HG03280 (cell line): ENCODE measurements at regions not wholly inside any gene's neighbourhood (a gene's known extent, or its start where the extent isn't known, plus 50 kb on each side); places are given as distances from the start of the nearest gene placed in this dataset.
"Not testable (repeated sequence)": the region's sequence is repeated elsewhere in the genome, so short reads cannot be mapped to it uniquely, and the experiment has no call there.

Experiments used
- ATAC-seq: cut with Tn5 transposase; IDR thresholded peaks from one replicate; pipeline ENCODE4 v1.9.1; 2021; ENCODE audit warnings: mild to moderate bottlenecking, moderate library complexity; ENCODE audit not compliant: unreplicated experiment

- no peak for ATAC-seq
Observed at GRCh38 chr5:175347931-175348330, 96.1 kb downstream of the DRD1 start.

- ATAC-seq = no peak
Observed at GRCh38 chr5:175347027-175347426, 97.0 kb downstream of the DRD1 start.

DNA sequence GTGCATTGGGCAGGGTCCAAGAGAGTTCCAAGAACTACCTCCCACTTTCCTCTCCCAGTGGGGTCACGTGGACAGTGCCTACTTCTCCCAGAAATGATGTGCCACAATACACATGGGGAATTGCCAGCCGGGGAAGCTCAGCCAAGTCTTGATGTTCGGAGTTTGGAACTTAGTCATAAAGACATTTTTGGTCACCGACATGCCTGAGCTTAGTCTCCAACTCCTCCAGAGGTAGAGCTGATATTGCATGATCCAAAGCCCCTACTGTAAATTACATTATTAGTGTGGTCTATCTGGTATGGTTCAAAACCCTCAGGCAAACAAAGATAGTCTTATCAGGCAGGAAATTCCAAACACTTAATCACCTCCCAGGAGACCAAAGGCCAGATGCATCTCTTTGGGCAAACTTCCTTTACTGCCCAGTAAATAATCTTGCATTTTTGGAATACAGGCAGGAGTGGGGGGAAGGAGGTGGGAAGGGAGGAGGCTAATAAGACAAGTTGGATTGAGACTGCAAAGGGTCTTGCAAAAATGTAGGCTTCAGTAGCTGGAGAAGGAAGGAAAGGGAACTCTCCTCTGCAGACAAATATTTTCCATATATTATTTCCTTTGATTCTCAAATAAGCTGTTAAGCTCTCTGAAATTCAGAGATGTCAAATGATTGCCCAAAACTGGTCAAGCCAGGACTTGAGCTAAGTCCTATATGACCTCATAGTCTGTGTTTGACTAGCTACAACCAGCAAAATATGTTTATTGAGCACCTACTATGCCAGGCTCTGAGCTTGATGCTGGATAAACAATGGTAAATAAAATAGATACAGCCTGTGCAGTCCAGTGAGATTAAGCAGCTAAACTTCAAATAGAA, 99.4 kb downstream of the DRD1 start:
- no peak for ATAC-seq

DNA sequence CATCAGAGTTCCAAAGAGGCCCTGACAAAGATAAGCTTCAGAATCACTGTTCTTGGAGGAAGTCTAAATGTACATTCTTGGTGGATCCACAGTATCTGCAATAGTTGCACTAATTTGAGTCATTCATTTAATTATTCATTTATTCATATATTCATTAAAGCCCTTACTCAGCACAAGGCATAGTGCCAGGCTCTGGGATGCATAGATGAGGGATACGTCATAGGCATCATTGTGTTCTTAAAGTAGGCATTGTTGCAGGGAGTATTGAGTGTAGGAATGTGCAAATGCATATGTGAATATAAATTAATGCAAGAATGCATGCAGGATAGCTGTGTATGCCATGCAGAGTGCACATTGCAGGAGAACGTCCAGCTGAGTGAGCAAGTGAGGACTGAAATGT, 100.7 kb downstream of the DRD1 start:
- ATAC-seq = no peak

DNA sequence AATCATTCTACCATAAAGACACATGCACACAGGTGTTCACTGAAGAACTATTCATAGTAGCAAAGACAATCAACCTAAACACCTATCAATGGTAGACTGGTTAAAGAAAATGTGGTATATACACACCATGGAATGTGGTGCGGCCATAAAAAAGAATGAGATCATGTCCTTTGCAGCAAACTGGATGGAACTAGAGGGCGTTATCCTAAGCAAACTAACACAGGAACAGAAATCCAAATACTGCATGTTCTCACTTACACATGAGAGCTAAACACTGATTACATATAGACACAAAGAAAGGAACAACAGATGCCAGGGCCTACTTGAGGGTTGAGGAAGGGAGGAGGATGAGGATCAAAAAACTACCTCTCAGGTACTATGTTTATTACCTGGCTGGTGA, 103.8 kb downstream of the DRD1 start:
- no peak for ATAC-seq

DNA sequence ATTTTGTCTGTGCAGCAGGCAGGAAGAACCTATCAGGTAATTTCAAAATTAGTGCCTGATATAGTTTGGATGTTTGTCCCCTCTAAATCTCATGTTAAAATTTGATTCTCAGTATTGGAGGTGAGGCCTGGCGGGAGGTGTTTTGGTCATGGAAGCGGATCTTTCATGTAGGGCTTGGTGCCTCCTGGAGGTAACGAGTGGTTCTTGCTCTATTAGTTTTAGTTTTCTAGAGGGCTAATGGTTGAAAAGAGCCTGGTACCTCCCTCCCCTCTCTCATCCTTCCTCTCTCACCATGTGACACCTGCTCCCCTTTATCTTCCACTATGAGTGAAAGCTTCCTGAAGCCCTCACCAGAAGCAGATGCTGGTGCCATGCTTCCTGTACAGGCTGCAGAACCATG, 106.3 kb downstream of the DRD1 start:
- ATAC-seq = no peak

DNA sequence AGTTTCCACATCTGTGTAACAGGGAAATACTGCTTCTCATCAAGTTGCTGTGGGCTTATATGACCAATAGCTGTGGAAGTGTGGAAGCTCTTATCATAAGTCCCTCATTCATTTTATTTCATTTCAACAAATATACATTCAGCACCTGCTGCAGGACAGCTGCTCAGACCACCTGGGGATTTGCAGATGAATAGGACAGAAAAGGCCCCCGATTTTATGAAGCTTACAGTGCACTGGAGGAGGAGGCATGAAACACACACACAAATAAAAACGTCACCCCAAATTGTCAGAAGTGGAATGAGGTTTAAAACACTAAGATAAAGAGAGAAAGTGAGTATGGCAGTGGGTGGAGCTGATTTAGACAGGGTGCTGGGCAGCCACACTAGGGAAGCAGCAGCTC, 107.2 kb downstream of the DRD1 start:
- ATAC-seq = no peak

GRCh38 chr5:175335691-175336090, 108.3 kb downstream of the DRD1 start:
- ATAC-seq = no peak

GRCh38 chr5:175331173-175332036, 112.6 kb downstream of the DRD1 start:
- ATAC-seq = not testable (repeated sequence)

DNA sequence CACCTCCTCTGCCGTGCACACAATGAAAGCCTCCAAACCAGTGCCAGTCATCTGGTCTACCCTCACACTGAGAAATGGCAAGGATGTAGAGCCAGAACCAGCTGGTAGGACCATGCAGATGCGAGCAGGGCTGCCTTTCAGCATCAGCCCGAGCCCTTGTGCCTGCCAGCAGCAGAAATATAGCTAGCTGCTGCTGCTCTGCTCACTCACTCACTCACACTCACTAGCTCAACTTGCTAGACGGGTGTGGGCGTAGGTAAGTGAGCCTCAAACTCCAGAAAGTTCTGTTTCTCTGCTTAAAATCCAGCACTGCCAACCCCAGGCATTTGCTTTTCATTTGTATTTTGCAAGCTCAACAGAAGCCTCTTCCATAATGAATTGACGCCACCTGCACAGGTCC, 114.0 kb downstream of the DRD1 start:
- ATAC-seq = no peak

- ATAC-seq = no peak
Observed at GRCh38 chr5:175328687-175329086, 115.3 kb downstream of the DRD1 start.

DNA sequence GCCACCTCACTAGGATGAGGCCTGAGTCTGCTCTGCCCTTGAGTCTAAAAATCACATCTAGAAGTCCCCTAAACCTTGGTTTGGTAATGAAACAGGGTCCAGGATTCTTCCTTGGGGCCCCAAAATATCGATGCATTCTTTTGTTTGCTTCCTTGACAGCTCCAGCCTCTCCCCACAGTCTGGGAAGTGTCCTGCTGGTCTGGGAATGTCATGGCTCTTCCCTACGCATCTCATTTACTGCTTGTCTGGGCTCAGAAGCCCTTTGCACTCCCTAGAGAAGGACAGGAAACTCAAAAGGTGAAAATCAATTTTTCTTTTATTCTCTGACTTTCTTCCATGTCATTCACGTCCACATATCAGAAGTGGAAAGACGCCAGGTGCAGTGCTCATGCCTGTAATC, 115.8 kb downstream of the DRD1 start:
- ATAC-seq = no peak

DNA sequence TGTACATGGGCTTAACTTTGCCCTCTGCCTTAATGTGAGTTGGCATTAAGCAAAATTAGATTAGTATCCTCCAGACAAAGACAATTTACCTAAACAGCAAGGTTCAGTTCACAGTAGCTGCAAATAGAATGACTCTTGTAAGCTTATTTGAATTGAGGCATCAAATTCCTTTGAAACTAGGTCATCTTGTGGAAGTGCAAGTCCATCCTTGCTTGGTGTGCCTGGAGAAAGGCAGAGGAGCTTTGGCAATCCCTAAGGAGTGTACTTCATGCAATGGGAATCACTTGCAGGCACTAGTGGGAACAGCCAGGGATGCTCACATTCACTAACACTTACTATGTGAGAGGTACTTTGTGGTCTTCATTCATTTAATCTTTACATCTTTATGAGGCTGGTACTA, 118.3 kb downstream of the DRD1 start:
- ATAC-seq = no peak

DNA sequence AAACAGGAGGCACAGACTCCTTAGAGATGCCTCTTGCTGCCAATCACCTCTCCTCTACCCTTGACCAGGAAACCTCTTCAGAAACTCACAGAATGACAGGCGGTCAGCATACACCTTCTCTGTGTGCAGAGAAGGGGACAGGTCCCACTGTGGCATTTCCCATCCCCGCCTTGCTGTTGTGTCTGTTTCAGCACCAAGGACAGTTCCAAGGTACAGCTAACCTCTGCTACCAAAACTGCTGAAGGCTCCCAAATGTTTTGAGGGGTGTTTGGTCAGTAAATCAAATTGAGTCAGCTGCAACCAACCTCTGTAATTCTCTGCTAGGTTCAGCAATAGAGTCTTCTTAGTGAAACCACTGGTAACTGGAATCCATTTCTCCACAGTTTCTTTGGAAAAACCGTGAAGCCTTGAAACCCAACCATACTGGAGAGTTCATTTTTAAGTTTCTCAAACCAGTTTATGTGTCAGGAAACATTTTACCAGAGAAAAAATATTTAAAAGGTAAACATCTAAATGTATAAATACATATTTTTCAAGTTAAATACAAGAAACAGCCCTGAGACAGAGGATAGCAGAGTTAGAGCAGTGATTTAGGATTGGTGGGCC, 122.0 kb downstream of the DRD1 start:
- ATAC-seq = no peak

- no peak for ATAC-seq
Observed at GRCh38 chr5:175319199-175319598, 124.8 kb downstream of the DRD1 start.

GRCh38 chr5:175317872-175318271, 126.1 kb downstream of the DRD1 start:
- ATAC-seq = no peak

GRCh38 chr5:175309218-175309810, 134.7 kb downstream of the DRD1 start:
- no peak for ATAC-seq

DNA sequence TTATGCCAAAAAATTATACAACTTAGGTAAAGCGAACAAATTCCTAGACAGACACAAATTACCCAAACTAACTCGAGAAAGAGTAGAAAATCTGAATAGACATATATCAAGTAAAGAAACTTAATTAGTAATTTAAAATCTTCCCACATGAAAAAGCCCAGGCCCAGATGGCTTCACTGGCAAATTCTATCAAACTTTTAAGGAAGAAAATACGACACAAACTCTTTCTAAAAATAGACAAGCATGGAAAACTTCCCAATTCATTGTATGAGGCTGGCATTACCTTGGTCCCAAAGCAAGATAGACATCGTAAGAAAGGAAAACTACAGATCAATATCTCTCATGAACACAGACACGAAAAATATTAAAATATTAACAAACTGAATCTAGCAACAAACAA, 135.3 kb downstream of the DRD1 start:
- ATAC-seq = no peak

DNA sequence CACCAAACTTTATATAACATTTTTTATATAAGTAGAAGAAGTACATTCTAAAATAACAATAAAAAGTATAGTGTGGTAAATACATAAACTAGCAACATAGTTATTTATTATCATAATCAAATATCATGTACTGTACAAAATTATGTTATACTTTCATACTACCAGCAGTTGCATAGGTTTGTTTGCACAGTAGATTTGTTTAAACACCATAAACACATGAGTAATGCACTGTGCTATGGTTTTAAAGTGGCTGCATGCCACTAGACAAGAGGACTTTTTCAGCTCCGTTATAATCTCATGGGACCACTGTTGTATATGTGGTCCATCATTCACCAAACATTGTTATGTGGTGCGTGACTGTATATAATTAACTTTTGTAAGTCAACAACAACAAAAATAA, 137.6 kb downstream of the DRD1 start:
- no peak for ATAC-seq

DNA sequence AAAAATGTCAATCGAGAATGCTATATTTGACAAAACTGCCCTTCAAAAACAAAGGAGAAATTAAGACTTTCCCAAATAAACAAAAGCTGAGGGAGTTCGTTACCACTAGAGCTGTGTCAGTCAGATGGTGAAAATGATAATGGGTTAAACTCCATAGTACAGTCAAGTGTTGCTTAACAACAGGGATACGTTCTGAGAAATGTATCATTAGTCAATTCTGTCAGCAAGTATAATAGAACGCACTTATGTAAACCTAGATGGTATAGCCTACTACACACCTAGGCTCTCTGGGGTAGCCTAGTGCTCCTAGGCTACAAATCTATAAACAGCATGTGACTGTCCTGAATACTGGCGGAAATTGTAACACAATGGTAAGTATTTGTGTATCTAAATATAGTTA, 138.7 kb downstream of the DRD1 start:
- ATAC-seq = no peak

GRCh38 chr5:175290379-175290778, 153.6 kb downstream of the DRD1 start:
- no peak for ATAC-seq
